Fibroblast of mammary gland (primary cell): ENCODE measurements at regions not wholly inside any gene's neighbourhood (a gene's known extent, or its start where the extent isn't known, plus 50 kb on each side); places are given as distances from the start of the nearest gene placed in this dataset.

ENCODE experiments used
- DNase-seq: peaks from one replicate; pipeline ENCODE4 v3.0.0-alpha.2; 2010; ENCODE audit warnings: low read depth
- H3K4me3 ChIP-seq: 2 replicates; pipeline ENCODE4 v1.5.1; 2011; ENCODE audit warnings: low read depth, mild to moderate bottlenecking, low read length, moderate library complexity; ENCODE audit not compliant: control insufficient read depth
- CTCF ChIP-seq: conservative IDR thresholded peaks from 2 replicates; pipeline ENCODE4 v1.5.1; 2011; ENCODE audit warnings: low read depth, low read length, inconsistent platforms; ENCODE audit not compliant: control insufficient read depth, insufficient read depth

- H3K4me3 ChIP-seq, result no peak overlapping the region
- DNase-seq, result no peak
- no peak for TF ChIP-seq CTCF
Observed at GRCh38 chrX:78383594-78383993, 56.2 kb upstream of the CYSLTR1 start.

DNA sequence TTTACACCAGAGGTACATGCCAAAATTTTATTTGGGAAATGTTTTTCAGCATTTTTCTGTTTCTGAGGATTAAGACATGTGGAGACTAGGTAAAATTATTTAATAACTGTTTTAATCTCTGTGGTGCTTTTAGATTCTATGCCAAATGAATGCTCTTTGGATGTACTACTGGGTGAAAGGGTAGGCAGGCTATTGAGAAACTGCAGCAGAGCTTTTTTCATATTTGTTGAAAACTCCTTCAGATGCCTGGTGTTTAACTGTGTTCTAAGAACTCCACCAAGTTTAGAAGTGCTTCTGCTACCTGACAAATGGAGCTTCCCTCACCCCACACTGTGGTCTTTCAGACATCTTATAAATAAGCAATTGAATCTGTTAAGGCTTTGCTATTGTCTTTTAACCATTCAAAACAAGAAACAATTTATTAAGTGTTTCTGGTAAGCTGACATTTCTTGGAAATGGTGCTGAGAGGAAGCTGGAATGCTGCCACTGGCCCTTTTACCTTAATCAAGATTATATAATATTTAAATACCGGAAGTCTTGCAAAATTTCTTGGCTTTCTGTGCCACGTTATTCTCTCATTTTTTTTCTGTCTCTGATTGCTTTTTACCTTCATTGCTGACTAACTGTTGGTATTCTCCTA, 51.2 kb upstream of the CYSLTR1 start:
- no peak for DNase-seq
- no peak for TF ChIP-seq CTCF
- no peak overlapping the region for H3K4me3 ChIP-seq
